ENCODE measurements at regions not wholly inside any gene's neighbourhood (a gene's known extent, or its start where the extent isn't known, plus 50 kb on each side); places are given as distances from the start of the nearest gene placed in this dataset.
"Not testable (repeated sequence)": the region's sequence is repeated elsewhere in the genome, so short reads cannot be mapped to it uniquely, and the experiment has no call there.

GRCh38 chr3:75446948-75447347 lies 217.2 kb upstream of the FRG2C start:
- not testable (repeated sequence) for TF ChIP-seq EZH2 (IDR thresholded peaks at IDR 0.05; ENCODE audit: low read length, missing control alignments); CTCF (conservative IDR thresholded peaks at IDR 0.05 in 1 of 2, IDR thresholded peaks at IDR 0.05 in 1 of 2; ENCODE audit: low read depth in 1 of 2, low read length in 2 of 2)

Measured in fibroblast of lung (primary cell).